ENCODE measurements at regions not wholly inside any gene's neighbourhood (a gene's known extent, or its start where the extent isn't known, plus 50 kb on each side); places are given as distances from the start of the nearest gene placed in this dataset.

- CTCF ChIA-PET: no interaction called here
- POLR2A ChIA-PET: interaction anchor here (0.6 kb wide), 1 partner anchor 37 kb away, joined by 3 read pairs; no protein-coding TSS in a partner anchor
- Histone ChIP-seq H3K4me3 (ENCODE audit: low read depth, low read length) (no peak overlapping the region), H3K4me1 (peaks cover 10% of the 10 kb centered on the region; the same call in 1 of the 2 replicates), H3K9me3 (peaks cover 2% of the 10 kb centered on the region; the same call in 1 of the 2 replicates), H3K27me3 (replicated peaks; ENCODE audit: control insufficient read depth, insufficient read depth, low read length) (no peaks in the 10 kb centered on the region), H3K36me3 (ENCODE audit: control insufficient read depth, insufficient read depth, low read length) (no peaks in the 10 kb centered on the region)
- no peaks in the 10 kb centered on the region for H3K9me3 Mint-ChIP-seq (ENCODE audit: unreplicated experiment)
- no peak overlapping the region for H3K4me3 Mint-ChIP-seq (ENCODE audit: unreplicated experiment)
- no TSS peak for BruUV-seq (replicated peaks)
- H3K36me3 Mint-ChIP-seq (ENCODE audit: insufficient read depth, unreplicated experiment): no peaks in the 10 kb centered on the region
- TF ChIP-seq CTCF (IDR thresholded peaks at IDR 0.05; ENCODE audit: insufficient read depth in 1 of 2, low read depth in 1 of 2, low read length in 1 of 2, severe bottlenecking in 1 of 2, unreplicated experiment in 1 of 2): no peak
- peaks cover 2% of the 10 kb centered on the region for H3K27me3 Mint-ChIP-seq (ENCODE audit: insufficient read depth, unreplicated experiment)
- intact Hi-C loops (cut with micrococcal nuclease; ENCODE audit: unreplicated experiment): no loop called here
- H3K4me1 Mint-ChIP-seq (ENCODE audit: low read depth, unreplicated experiment): peaks cover 19% of the 10 kb centered on the region
- DNase-seq: peak in 1 of 2 experiments; percentile 22
- H3K27ac Mint-ChIP-seq (ENCODE audit: unreplicated experiment): peak overlapping the region; percentile 14
Measured at GRCh38 chr7:27314111-27314510, 71.5 kb downstream of the EVX1 start.

GRCh38 chr7:27315066-27315465 is 72.5 kb downstream of the EVX1 start:
- DNase-seq: no peak
- no peaks in the 10 kb centered on the region for H3K9me3 Mint-ChIP-seq (ENCODE audit: unreplicated experiment)
- Histone ChIP-seq H3K27me3 (replicated peaks; ENCODE audit: control insufficient read depth, insufficient read depth, low read length) (no peaks in the 10 kb centered on the region), H3K4me3 (ENCODE audit: low read depth, low read length) (no peak overlapping the region), H3K36me3 (ENCODE audit: control insufficient read depth, insufficient read depth, low read length) (no peaks in the 10 kb centered on the region), H3K4me1 (peaks cover 10% of the 10 kb centered on the region; the same call in 1 of the 2 replicates), H3K9me3 (peaks cover 2% of the 10 kb centered on the region; the same call in 1 of the 2 replicates)
- peaks cover 19% of the 10 kb centered on the region for H3K4me1 Mint-ChIP-seq (ENCODE audit: low read depth, unreplicated experiment)
- ChIA-PET CTCF (no interaction called here), POLR2A (no interaction called here)
- H3K27ac Mint-ChIP-seq (ENCODE audit: unreplicated experiment): no peak overlapping the region
- intact Hi-C loops (cut with micrococcal nuclease; ENCODE audit: unreplicated experiment): no loop called here
- no peaks in the 10 kb centered on the region for H3K36me3 Mint-ChIP-seq (ENCODE audit: insufficient read depth, unreplicated experiment)
- no peak overlapping the region for H3K4me3 Mint-ChIP-seq (ENCODE audit: unreplicated experiment)
- no TSS peak for BruUV-seq (replicated peaks)
- H3K27me3 Mint-ChIP-seq (ENCODE audit: insufficient read depth, unreplicated experiment): peaks cover 3% of the 10 kb centered on the region
- no peak for TF ChIP-seq CTCF (IDR thresholded peaks at IDR 0.05; ENCODE audit: insufficient read depth in 1 of 2, low read depth in 1 of 2, low read length in 1 of 2, severe bottlenecking in 1 of 2, unreplicated experiment in 1 of 2)

GRCh38 chr7:27316311-27316710 is 73.7 kb downstream of the EVX1 start:
- no peak for TF ChIP-seq CTCF (IDR thresholded peaks at IDR 0.05; ENCODE audit: insufficient read depth in 1 of 2, low read depth in 1 of 2, low read length in 1 of 2, severe bottlenecking in 1 of 2, unreplicated experiment in 1 of 2)
- no peak for DNase-seq
- Histone ChIP-seq H3K4me3 (ENCODE audit: low read depth, low read length) (no peak overlapping the region), H3K36me3 (ENCODE audit: control insufficient read depth, insufficient read depth, low read length) (no peaks in the 10 kb centered on the region), H3K4me1 (peaks cover 10% of the 10 kb centered on the region; the same call in 1 of the 2 replicates), H3K27me3 (replicated peaks; ENCODE audit: control insufficient read depth, insufficient read depth, low read length) (no peaks in the 10 kb centered on the region), H3K9me3 (peaks cover 2% of the 10 kb centered on the region; the same call in 1 of the 2 replicates)
- no peak overlapping the region for H3K4me3 Mint-ChIP-seq (ENCODE audit: unreplicated experiment)
- peaks cover 19% of the 10 kb centered on the region for H3K4me1 Mint-ChIP-seq (ENCODE audit: low read depth, unreplicated experiment)
- POLR2A ChIA-PET: no interaction called here
- CTCF ChIA-PET: no interaction called here
- no TSS peak for BruUV-seq (replicated peaks)
- peaks cover 3% of the 10 kb centered on the region for H3K27me3 Mint-ChIP-seq (ENCODE audit: insufficient read depth, unreplicated experiment)
- no peaks in the 10 kb centered on the region for H3K36me3 Mint-ChIP-seq (ENCODE audit: insufficient read depth, unreplicated experiment)
- no peak overlapping the region for H3K27ac Mint-ChIP-seq (ENCODE audit: unreplicated experiment)
- intact Hi-C loops (cut with micrococcal nuclease; ENCODE audit: unreplicated experiment): no loop called here
- H3K9me3 Mint-ChIP-seq (ENCODE audit: unreplicated experiment): no peaks in the 10 kb centered on the region

Measured in Caco-2 (cell line).